Hepatic stellate cell (primary cell): ENCODE measurements at regions not wholly inside any gene's neighbourhood (a gene's known extent, or its start where the extent isn't known, plus 50 kb on each side); places are given as distances from the start of the nearest gene placed in this dataset.

Experiments
- DNase-seq: peaks from one replicate; pipeline ENCODE4 v3.0.0; 2011; ENCODE audit warnings: low spot score

- DNase-seq = no peak
Observed at GRCh38 chr14:58697930-58698642, 60.3 kb downstream of the DACT1 start.

- no peak for DNase-seq
Observed at GRCh38 chr14:58699681-58700205, 62.0 kb downstream of the DACT1 start.

GRCh38 chr14:58701156-58701555 is 63.4 kb downstream of the DACT1 start:
- DNase-seq = no peak

GRCh38 chr14:58701604-58702003 is 63.8 kb downstream of the DACT1 start:
- no peak for DNase-seq

- DNase-seq = no peak
Observed at GRCh38 chr14:58702441-58703160, 64.8 kb downstream of the DACT1 start.

GRCh38 chr14:58703161-58703506 is 65.4 kb downstream of the DACT1 start:
- no peak for DNase-seq

- DNase-seq = no peak
Observed at GRCh38 chr14:58705066-58705465, 67.3 kb downstream of the DACT1 start.

GRCh38 chr14:58707949-58708348 is 70.2 kb downstream of the DACT1 start:
- no peak for DNase-seq

GRCh38 chr14:58709949-58710348 is 72.2 kb downstream of the DACT1 start:
- no peak for DNase-seq

GRCh38 chr14:58711382-58711781 is 73.6 kb downstream of the DACT1 start:
- DNase-seq = no peak

GRCh38 chr14:58712357-58712756 is 74.6 kb downstream of the DACT1 start:
- DNase-seq = no peak

- DNase-seq = peak; percentile 12
Observed at GRCh38 chr14:58713677-58714076, 75.9 kb downstream of the DACT1 start.

GRCh38 chr14:58716706-58717105 is 78.9 kb downstream of the DACT1 start:
- DNase-seq = no peak

GRCh38 chr14:58717211-58717610 is 79.4 kb downstream of the DACT1 start:
- no peak for DNase-seq

GRCh38 chr14:58717813-58718212 is 80.1 kb downstream of the DACT1 start:
- DNase-seq = no peak

GRCh38 chr14:58718226-58719205 is 80.8 kb downstream of the DACT1 start:
- no peak for DNase-seq

- no peak for DNase-seq
Observed at GRCh38 chr14:58721723-58722122, 84.0 kb downstream of the DACT1 start.

GRCh38 chr14:58722441-58722840 is 84.7 kb downstream of the DACT1 start:
- DNase-seq = no peak

- no peak for DNase-seq
Observed at GRCh38 chr14:58724206-58724605, 86.4 kb downstream of the DACT1 start.

GRCh38 chr14:58724702-58725101 is 86.9 kb downstream of the DACT1 start:
- no peak for DNase-seq

- DNase-seq = no peak
Observed at GRCh38 chr14:58725226-58725625, 87.5 kb downstream of the DACT1 start.

GRCh38 chr14:58725871-58726270 is 88.1 kb downstream of the DACT1 start:
- DNase-seq = no peak
